K562 (cell line): ENCODE measurements at regions not wholly inside any gene's neighbourhood (a gene's known extent, or its start where the extent isn't known, plus 50 kb on each side); places are given as distances from the start of the nearest gene placed in this dataset.

ENCODE experiments used
- ATAC-seq: fragments of 200-7000 bp; cut with Tn5 transposase; 3 replicates; pipeline ENCODE4 v1.9.1; 2020; ENCODE audit warnings: moderate library complexity
- BruUV-seq: library from RNA; stranded (reverse); fragments of 400-500 nt; replicated peaks from 2 replicates; lab custom pipeline; 2021; lab: Mats Ljungman, UMichigan
- CTCF ChIA-PET: fragments of 300-600 bp; formaldehyde crosslinking; extraction: SDS; loops from one replicate; lab custom pipeline; 2021; ENCODE audit warnings: low intra/inter-chr PET ratio; lab: Yijun Ruan, JAX
- POLR2A ChIA-PET: fragments of 300-600, 350-650 bp; sonication (Branson Sonifier 250); formaldehyde crosslinking; extraction: SDS; loops from one replicate; lab custom pipeline; 2021; ENCODE audit warnings: antibody characterized with exemption, inconsistent platforms; lab: Yijun Ruan, JAX
- DNase-seq, 4 experiments: peaks; one replicate each; pipeline versions ENCODE4 v3.0.0 to v3.0.0-alpha.2; 2011 to 2018; ENCODE audit warnings: low spot score in 3 of 4, mixed read lengths in 3 of 4; ENCODE audit errors: extremely low read depth in 1 of 4
- FAIRE-seq: peaks from 2 replicates; lab custom pipeline; 2011; peaks lifted over from hg19 to GRCh38; lab: Jason Lieb, UNC
- H2AFZ ChIP-seq: 2 replicates; pipeline ENCODE4 v1.6.0; 2011; ENCODE audit warnings: low read depth, low read length, control low read depth, inconsistent platforms
- H3K27ac ChIP-seq: fragments of 200-600 bp; 3 replicates; pipeline ENCODE4 v1.8.0; 2011; ENCODE audit warnings: low read depth, mild to moderate bottlenecking, control low read depth, inconsistent platforms, low read length, moderate library complexity, mixed read lengths; ENCODE audit errors: extremely low read depth
- H3K27me3 ChIP-seq, 2 experiments: fragments of 300-600 bp in 1 of 2; 2 replicates in 1 of 2; 3 replicates in 1 of 2; pipeline versions ENCODE4 v1.6.0 to v1.8.0; 2011; ENCODE audit warnings: inconsistent platforms in 2 of 2, low read length in 2 of 2, mild to moderate bottlenecking in 1 of 2, mixed read lengths in 1 of 2, moderate library complexity in 1 of 2; ENCODE audit not compliant: control insufficient read depth in 2 of 2, insufficient read depth in 2 of 2
- H3K36me3 ChIP-seq: fragments of 300-600 bp; 3 replicates; pipeline ENCODE4 v1.8.0; 2011; ENCODE audit warnings: mild to moderate bottlenecking, low read length, inconsistent platforms; ENCODE audit not compliant: control insufficient read depth, insufficient read depth
- H3K4me1 ChIP-seq, 2 experiments: fragments of 200-600 bp in 1 of 2; replicated peaks in 1 of 2; 2 replicates in 1 of 2; 3 replicates in 1 of 2; pipeline versions ENCODE4 v1.5.1 to v1.8.0; 2011; ENCODE audit warnings: inconsistent platforms in 2 of 2, low read length in 2 of 2, mild to moderate bottlenecking in 1 of 2, mixed read lengths in 1 of 2, moderate library complexity in 1 of 2; ENCODE audit not compliant: control insufficient read depth in 2 of 2, insufficient read depth in 2 of 2
- H3K4me2 ChIP-seq: 2 replicates; pipeline ENCODE4 v1.6.1; 2011; ENCODE audit warnings: low read length, control low read depth, inconsistent platforms, mixed read lengths; ENCODE audit not compliant: insufficient read depth
- H3K4me3 ChIP-seq: fragments of 200-600 bp; sonication (generic), shearing (Covaris generic); 2 replicates; pipeline ENCODE4 v1.5.1; 2016; ENCODE audit warnings: control low read depth, inconsistent platforms
- H3K79me2 ChIP-seq: fragments of 200-600 bp; 3 replicates; pipeline ENCODE4 v1.8.0; 2011; ENCODE audit warnings: low read length, inconsistent platforms; ENCODE audit not compliant: control insufficient read depth, insufficient read depth
- H3K9ac ChIP-seq, 2 experiments: 2 replicates each; pipeline versions ENCODE4 v1.6.0 to v1.6.1; 2011; ENCODE audit warnings: low read depth in 2 of 2, low read length in 2 of 2, control low read depth in 1 of 2, inconsistent platforms in 1 of 2, mild to moderate bottlenecking in 1 of 2, mixed read lengths in 1 of 2; ENCODE audit not compliant: insufficient read depth in 1 of 2
- H3K9me1 ChIP-seq: one replicate; pipeline ENCODE4 v1.6.0; 2011; ENCODE audit warnings: inconsistent platforms, mild to moderate bottlenecking, low read length, moderate library complexity; ENCODE audit not compliant: control insufficient read depth, insufficient read depth
- H3K9me3 ChIP-seq: replicated peaks from 2 replicates; pipeline ENCODE4 v1.5.1; 2011; ENCODE audit warnings: low read depth, low read length, inconsistent platforms; ENCODE audit not compliant: control insufficient read depth, insufficient read depth
- H4K20me1 ChIP-seq: replicated peaks from 2 replicates; pipeline ENCODE4 v1.6.1; 2011; ENCODE audit warnings: low read length, inconsistent platforms, mixed read lengths; ENCODE audit not compliant: control insufficient read depth, insufficient read depth
- KLF1 ChIP-seq: fragments of 450-650 bp; IDR thresholded peaks from 2 replicates; pipeline ENCODE4 v1.6.1; 2016; ENCODE audit warnings: missing genetic modification characterization, missing compliant biosample characterization
- MYNN ChIP-seq, 2 experiments: sonication (generic); formaldehyde crosslinking in 1 of 2; IDR thresholded peaks; 2 replicates each; pipeline versions ENCODE4 v1.5.0 to v1.6.1; 2016 to 2020; ENCODE audit warnings: antibody characterized with exemption in 1 of 2, missing genetic modification reagents in 1 of 2
- POLR2B ChIP-seq: fragments of 450-650 bp; IDR thresholded peaks from 2 replicates; pipeline ENCODE4 v1.6.1; 2018; ENCODE audit warnings: low read depth; ENCODE audit not compliant: partially characterized antibody
- ZNF253 ChIP-seq: fragments of 250-450 bp; sonication (Bioruptor Pico); conservative IDR thresholded peaks from 2 replicates; pipeline ENCODE4 v1.6.1; 2021; ENCODE audit warnings: mild to moderate bottlenecking
- ZNF76 ChIP-seq: fragments of 250-450 bp; sonication (Bioruptor Pico); IDR thresholded peaks from 2 replicates; pipeline ENCODE4 v1.4.0; 2020; ENCODE audit warnings: mild to moderate bottlenecking, moderate library complexity, borderline replicate concordance
- WGBS: fragments of 100-300 bp; shearing (Covaris generic); methylation state at CpG from one replicate; pipeline ENCODE4 v1.1.6; 2016; ENCODE audit warnings: low coverage, mixed read lengths; ENCODE audit not compliant: insufficient coverage; ENCODE audit errors: missing lambda C conversion rate; 5-methylcytosine and 5-hydroxymethylcytosine counted together
- in situ Hi-C: fragments of 300-500 bp; cut with MboI; formaldehyde crosslinking; loops from 4 replicates; pipeline ENCODE4 v1.15.0; 2018; ENCODE audit warnings: inconsistent platforms, mixed read lengths
- intact Hi-C: fragments of 100-400 bp; cut with micrococcal nuclease; formaldehyde crosslinking; loops from 2 replicates; pipeline ENCODE4 v1.14.2; 2022
- TF ChIP-seq, protein P1 (sequence below): fragments of 200-800 bp; sonication (Bioruptor generic); IDR thresholded peaks from 2 replicates; pipeline ENCODE4 v1.6.1; 2016; ENCODE audit warnings: missing genetic modification characterization, missing compliant biosample characterization
- TF ChIP-seq, protein P2 (sequence below), 2 experiments: fragments of 250-450 bp in 1 of 2; fragments of 450-650 bp in 1 of 2; sonication (Bioruptor Pico) in 1 of 2; IDR thresholded peaks; 2 replicates each; pipeline versions ENCODE4 v1.6.1 to v1.8.0; 2016 to 2021; ENCODE audit warnings: mild to moderate bottlenecking in 2 of 2, moderate library complexity in 2 of 2, missing compliant biosample characterization in 1 of 2, missing genetic modification characterization in 1 of 2

DNA sequence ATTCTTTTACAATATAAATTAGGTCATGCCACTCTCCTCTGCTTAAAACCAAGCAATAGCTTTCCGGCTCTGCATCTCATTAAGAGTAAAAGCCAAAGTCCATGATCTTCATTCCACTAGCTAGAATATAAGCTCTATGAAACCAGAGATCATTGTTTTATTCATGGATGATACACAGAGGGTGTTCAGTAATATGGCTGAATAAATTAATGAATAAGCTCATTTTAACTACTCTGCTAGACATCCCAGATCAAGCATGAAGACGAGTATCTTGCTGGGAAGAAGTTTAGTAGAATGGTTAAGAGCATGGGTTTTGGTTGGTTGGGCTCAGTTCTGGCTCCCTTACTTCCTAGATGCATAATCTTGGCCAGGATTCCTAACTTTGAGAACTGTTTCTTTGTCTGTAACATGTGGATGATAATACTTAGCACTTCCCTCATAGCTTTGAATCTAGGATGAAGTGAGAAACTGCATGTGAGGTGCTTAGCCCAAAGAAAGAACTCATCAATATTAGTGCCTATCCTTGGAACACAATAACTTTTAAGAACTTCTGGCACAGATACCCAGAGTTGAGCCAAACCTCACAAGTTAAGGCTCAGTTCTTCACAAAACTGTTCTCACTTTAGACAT is 106.8 kb downstream of the MSX2 start:
- Histone ChIP-seq H3K4me2 (no peak overlapping the region), H3K27me3 (no peaks in the 10 kb centered on the region; a peak in 1 of 5 replicates), H3K36me3 (no peaks in the 10 kb centered on the region), H3K9ac (no peak overlapping the region), H3K4me3 (no peak overlapping the region), H3K9me3 (no peaks in the 10 kb centered on the region), H4K20me1 (no peaks in the 10 kb centered on the region; the same call in 1 of the 2 replicates), H3K27ac (no peak overlapping the region), H2AFZ (no peak overlapping the region), H3K9me1 (no peaks in the 10 kb centered on the region)
- POLR2A ChIA-PET: no interaction called here
- WGBS: 0% methylated on average over 2 of the region's 2 CpGs
- intact Hi-C loops: no loop called here
- CTCF ChIA-PET: no interaction called here
- FAIRE-seq (no peak), DNase-seq (no peak), ATAC-seq (no peak)
- no TSS peak for BruUV-seq
- no peak for TF ChIP-seq KLF1 (tag)
- no peak for TF ChIP-seq POLR2B
- TF ChIP-seq, protein P1, sequence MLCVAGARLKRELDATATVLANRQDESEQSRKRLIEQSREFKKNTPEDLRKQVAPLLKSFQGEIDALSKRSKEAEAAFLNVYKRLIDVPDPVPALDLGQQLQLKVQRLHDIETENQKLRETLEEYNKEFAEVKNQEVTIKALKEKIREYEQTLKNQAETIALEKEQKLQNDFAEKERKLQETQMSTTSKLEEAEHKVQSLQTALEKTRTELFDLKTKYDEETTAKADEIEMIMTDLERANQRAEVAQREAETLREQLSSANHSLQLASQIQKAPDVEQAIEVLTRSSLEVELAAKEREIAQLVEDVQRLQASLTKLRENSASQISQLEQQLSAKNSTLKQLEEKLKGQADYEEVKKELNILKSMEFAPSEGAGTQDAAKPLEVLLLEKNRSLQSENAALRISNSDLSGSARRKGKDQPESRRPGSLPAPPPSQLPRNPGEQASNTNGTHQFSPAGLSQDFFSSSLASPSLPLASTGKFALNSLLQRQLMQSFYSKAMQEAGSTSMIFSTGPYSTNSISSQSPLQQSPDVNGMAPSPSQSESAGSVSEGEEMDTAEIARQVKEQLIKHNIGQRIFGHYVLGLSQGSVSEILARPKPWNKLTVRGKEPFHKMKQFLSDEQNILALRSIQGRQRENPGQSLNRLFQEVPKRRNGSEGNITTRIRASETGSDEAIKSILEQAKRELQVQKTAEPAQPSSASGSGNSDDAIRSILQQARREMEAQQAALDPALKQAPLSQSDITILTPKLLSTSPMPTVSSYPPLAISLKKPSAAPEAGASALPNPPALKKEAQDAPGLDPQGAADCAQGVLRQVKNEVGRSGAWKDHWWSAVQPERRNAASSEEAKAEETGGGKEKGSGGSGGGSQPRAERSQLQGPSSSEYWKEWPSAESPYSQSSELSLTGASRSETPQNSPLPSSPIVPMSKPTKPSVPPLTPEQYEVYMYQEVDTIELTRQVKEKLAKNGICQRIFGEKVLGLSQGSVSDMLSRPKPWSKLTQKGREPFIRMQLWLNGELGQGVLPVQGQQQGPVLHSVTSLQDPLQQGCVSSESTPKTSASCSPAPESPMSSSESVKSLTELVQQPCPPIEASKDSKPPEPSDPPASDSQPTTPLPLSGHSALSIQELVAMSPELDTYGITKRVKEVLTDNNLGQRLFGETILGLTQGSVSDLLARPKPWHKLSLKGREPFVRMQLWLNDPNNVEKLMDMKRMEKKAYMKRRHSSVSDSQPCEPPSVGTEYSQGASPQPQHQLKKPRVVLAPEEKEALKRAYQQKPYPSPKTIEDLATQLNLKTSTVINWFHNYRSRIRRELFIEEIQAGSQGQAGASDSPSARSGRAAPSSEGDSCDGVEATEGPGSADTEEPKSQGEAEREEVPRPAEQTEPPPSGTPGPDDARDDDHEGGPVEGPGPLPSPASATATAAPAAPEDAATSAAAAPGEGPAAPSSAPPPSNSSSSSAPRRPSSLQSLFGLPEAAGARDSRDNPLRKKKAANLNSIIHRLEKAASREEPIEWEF (CRISPR knock-in tag): no peak
- TF ChIP-seq, protein P2, sequence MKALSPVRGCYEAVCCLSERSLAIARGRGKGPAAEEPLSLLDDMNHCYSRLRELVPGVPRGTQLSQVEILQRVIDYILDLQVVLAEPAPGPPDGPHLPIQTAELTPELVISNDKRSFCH (CRISPR knock-in tag; IDR thresholded peaks at IDR 0.05): no peak
- TF ChIP-seq, protein P2 (tag; IDR thresholded peaks at IDR 0.05): no peak
- TF ChIP-seq ZNF253 (CRISPR knock-in tag): no peak
- TF ChIP-seq ZNF76 (CRISPR knock-in tag): no peak
- TF ChIP-seq MYNN (IDR thresholded peaks at IDR 0.05): no peak
- no peak for TF ChIP-seq MYNN (CRISPR knock-in tag; IDR thresholded peaks at IDR 0.05)
- TF ChIP-seq, all 486 proteins: peak for 0
- no peaks in the 10 kb centered on the region for H3K4me1 ChIP-seq
- H3K79me2 ChIP-seq: no peaks in the 10 kb centered on the region
- in situ Hi-C loops: no loop called here
